Brain microvascular endothelial cell (primary cell): ENCODE measurements at regions not wholly inside any gene's neighbourhood (a gene's known extent, or its start where the extent isn't known, plus 50 kb on each side); places are given as distances from the start of the nearest gene placed in this dataset.

Source experiments
- DNase-seq: peaks from one replicate; pipeline ENCODE4 v3.0.0-alpha.2; 2020
- H3K27ac ChIP-seq: fragments of 250-450 bp; sonication (Bioruptor Pico); 2 replicates; pipeline ENCODE4 v1.5.1; 2020; ENCODE audit warnings: mild to moderate bottlenecking, moderate library complexity
- H3K27me3 ChIP-seq: fragments of 250-450 bp; sonication (Bioruptor Pico); replicated peaks from 2 replicates; pipeline ENCODE4 v1.5.1; 2020; ENCODE audit warnings: mild to moderate bottlenecking
- H3K36me3 ChIP-seq: fragments of 250-450 bp; sonication (Bioruptor Pico); replicated peaks from 2 replicates; pipeline ENCODE4 v1.5.1; 2020; ENCODE audit warnings: mild to moderate bottlenecking
- H3K4me3 ChIP-seq: 2 replicates; pipeline ENCODE4 v1.5.1; 2011; ENCODE audit warnings: low read depth, mild to moderate bottlenecking, control low read depth, low read length, moderate library complexity
- CTCF ChIP-seq: IDR thresholded peaks from 2 replicates; pipeline ENCODE4 v1.5.1; 2011; ENCODE audit warnings: low read depth, mild to moderate bottlenecking, moderate library complexity, low read length, control low read depth, inconsistent platforms; ENCODE audit errors: missing control alignments
- in situ Hi-C: cut with HindIII; loops from 2 replicates; pipeline ENCODE4 v1.10.0; 2017; ENCODE audit warnings: low sequenced_read_pairs, low pct_ligation_motif_present

GRCh38 chr15:29535952-29536351 lies 266.3 kb upstream of the NSMCE3 start:
- DNase-seq = no peak
- in situ Hi-C loops = no loop called here
- Histone ChIP-seq H3K27me3 (no peaks in the 10 kb centered on the region), H3K4me3 (no peak overlapping the region), H3K36me3 (no peaks in the 10 kb centered on the region), H3K27ac (no peak overlapping the region)
- no peak for TF ChIP-seq CTCF

GRCh38 chr15:29534378-29534777 lies 264.8 kb upstream of the NSMCE3 start:
- no peak for TF ChIP-seq CTCF
- no peaks in the 10 kb centered on the region for H3K27me3 ChIP-seq
- DNase-seq = no peak
- in situ Hi-C loops = no loop called here
- no peaks in the 10 kb centered on the region for H3K36me3 ChIP-seq
- no peak overlapping the region for H3K27ac ChIP-seq
- no peak overlapping the region for H3K4me3 ChIP-seq

- in situ Hi-C loops = no loop called here
Measured at GRCh38 chr15:29533647-29534046, 264.0 kb upstream of the NSMCE3 start.

GRCh38 chr15:29532296-29532695 lies 262.7 kb upstream of the NSMCE3 start:
- H3K36me3 ChIP-seq = no peaks in the 10 kb centered on the region
- H3K27ac ChIP-seq = no peak overlapping the region
- in situ Hi-C loops = no loop called here
- no peak for DNase-seq
- TF ChIP-seq CTCF = no peak
- H3K27me3 ChIP-seq = no peaks in the 10 kb centered on the region
- no peak overlapping the region for H3K4me3 ChIP-seq

More at GRCh38 chr15:29533647-29534046, 264.0 kb upstream of the NSMCE3 start:
- Histone ChIP-seq H3K27me3 (no peaks in the 10 kb centered on the region), H3K4me3 (no peak overlapping the region), H3K27ac (no peak overlapping the region), H3K36me3 (no peaks in the 10 kb centered on the region)
- no peak for TF ChIP-seq CTCF
- DNase-seq = no peak

GRCh38 chr15:29530966-29531365 lies 261.3 kb upstream of the NSMCE3 start:
- in situ Hi-C loops = no loop called here
- Histone ChIP-seq H3K27me3 (no peaks in the 10 kb centered on the region), H3K4me3 (no peak overlapping the region), H3K27ac (no peak overlapping the region), H3K36me3 (no peaks in the 10 kb centered on the region)
- DNase-seq = no peak
- TF ChIP-seq CTCF = no peak

GRCh38 chr15:29529043-29529442 lies 259.4 kb upstream of the NSMCE3 start:
- H3K36me3 ChIP-seq = no peaks in the 10 kb centered on the region
- no peak overlapping the region for H3K27ac ChIP-seq
- H3K27me3 ChIP-seq = no peaks in the 10 kb centered on the region
- TF ChIP-seq CTCF = no peak
- no peak for DNase-seq
- H3K4me3 ChIP-seq = no peak overlapping the region
- in situ Hi-C loops = no loop called here
